Jurkat, Clone E6-1 (cell line): ENCODE measurements at regions not wholly inside any gene's neighbourhood (a gene's known extent, or its start where the extent isn't known, plus 50 kb on each side); places are given as distances from the start of the nearest gene placed in this dataset.

Experiments
- DNase-seq: peaks from one replicate; pipeline ENCODE4 v3.0.0-alpha.2; 2011; ENCODE audit warnings: low read depth, low spot score
- H3K4me3 ChIP-seq: 2 replicates; pipeline ENCODE4 v1.5.1; 2011; ENCODE audit warnings: mild to moderate bottlenecking, low read length, control low read depth, moderate library complexity

DNA sequence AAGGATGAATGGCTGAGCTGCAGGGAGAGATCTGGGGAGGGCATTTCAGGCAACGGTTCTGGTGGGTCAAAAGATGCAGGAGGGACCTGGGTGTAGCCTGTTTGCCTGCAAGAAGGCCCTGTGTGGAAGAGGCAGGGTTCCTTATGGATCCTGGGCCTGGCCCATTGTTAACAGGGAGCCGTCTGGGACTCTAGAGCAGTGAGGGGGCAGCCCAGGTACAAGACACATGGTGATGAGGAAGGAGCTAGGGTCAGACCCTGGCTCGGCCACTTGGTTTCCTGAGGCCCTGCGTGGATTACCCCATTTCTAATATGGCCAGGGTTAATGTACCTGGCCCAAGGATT is 124.9 kb downstream of the GLI2 start:
- no peak overlapping the region for H3K4me3 ChIP-seq
- no peak for DNase-seq

DNA sequence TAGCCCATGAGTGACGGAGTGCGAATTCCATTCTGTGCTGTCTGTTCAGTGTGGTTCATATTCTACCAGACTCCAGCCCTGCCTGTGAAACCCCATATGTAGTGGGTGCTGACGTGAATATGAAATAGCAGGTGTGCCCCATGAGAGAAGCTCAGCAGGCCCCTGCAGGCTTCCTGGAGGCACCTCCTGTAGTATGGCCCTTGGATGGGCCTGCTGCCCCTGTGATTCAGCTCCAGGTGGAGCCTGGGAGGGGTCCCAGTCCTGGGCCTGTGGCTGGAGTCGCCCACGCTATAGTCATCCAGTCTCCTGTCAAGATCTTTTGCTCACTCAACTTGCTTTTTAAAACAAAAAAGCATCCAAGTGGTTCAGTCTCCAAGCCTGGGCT is 125.5 kb downstream of the GLI2 start:
- H3K4me3 ChIP-seq, result no peak overlapping the region
- no peak for DNase-seq

DNA sequence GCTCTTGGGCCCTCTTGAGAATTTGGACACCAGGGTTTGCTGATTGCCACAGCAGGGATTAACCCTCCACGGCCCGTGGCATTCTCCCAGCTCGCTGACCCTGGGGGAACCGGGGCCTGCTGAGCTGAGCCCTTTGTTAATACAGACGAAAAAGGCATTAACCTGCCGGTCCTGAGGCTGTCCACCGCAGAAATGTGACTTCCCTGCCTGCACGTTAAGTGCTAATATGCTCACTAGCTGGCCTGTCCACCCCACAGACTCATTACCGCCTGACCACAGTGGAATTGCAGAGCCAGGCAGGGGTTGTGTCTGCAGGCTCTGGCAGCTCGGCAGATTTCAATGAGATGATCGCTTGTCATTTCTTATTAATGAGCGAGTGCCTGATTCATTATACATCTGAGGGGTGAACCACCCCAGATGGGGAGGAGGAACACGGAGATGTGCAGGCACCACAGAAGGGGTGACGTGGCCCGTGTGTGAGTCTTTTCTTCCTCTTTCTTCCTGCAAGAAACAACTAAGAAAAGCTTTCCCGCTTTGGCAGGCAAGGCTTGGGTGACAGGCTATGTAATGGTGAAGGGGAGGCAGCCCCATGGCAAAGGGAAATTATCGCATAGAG is 126.0 kb downstream of the GLI2 start:
- DNase-seq, result no peak
- no peak overlapping the region for H3K4me3 ChIP-seq

DNA sequence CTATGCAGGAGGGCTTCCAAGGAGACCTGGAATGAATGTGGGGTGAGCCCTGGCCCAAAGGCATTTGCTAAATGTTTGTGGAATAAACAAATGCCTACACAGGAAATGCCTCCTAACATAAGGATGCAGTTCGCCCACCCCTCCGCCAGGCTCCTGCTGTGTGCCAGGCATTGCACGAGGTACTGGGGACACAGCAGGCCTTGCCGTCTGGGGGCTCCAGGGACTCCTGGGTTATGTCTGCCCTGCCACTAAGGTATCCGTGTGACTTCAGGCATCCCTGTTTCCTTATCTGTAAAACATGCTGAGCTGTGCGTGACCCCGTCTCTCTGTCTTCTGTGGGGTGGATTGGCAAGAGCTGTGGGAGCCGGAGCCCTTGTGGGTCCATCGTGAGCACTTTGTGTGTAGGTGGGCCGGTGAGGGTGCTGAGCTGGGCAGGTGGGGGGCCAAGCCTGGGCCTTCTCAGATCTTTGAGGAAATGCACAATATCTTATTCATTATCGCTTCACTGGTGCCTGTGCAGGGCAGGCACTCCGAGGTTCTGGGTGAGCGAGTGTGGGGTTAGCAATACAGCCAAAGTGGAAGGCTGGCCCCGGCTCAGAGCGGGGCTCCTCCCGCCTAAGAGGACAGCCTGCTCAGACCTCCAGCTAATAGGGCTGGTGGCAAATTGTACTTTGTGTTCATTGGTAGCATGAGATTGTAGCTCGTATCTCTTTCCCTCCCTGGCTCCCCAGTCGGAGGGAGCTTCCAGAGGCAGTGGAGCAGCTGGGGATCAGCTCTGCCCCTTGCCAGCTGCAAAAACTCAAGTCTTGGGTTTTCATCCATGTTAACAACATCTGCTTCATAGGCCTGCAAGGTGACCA is 126.8 kb downstream of the GLI2 start:
- no peak overlapping the region for H3K4me3 ChIP-seq
- DNase-seq, result no peak

DNA sequence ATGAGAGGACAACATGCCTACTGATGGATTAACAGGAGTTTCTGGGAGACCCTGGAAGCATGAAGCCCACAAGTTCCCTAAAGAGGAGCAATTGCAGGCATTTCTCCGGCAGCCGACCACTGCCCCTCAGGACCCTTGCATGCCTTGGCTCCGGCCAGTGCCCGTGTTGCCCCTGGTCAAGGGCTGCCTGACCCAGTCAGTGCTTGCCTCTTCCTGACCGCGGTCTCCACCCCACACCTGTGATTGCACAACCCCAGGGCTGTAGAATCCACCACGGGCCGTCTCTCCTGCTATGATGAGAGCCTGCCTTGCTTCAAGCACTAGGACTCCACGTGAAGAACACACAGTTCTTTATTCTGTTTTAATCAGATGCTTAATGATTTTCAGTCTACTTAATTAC is 127.5 kb downstream of the GLI2 start:
- DNase-seq, result no peak
- H3K4me3 ChIP-seq, result no peak overlapping the region

DNA sequence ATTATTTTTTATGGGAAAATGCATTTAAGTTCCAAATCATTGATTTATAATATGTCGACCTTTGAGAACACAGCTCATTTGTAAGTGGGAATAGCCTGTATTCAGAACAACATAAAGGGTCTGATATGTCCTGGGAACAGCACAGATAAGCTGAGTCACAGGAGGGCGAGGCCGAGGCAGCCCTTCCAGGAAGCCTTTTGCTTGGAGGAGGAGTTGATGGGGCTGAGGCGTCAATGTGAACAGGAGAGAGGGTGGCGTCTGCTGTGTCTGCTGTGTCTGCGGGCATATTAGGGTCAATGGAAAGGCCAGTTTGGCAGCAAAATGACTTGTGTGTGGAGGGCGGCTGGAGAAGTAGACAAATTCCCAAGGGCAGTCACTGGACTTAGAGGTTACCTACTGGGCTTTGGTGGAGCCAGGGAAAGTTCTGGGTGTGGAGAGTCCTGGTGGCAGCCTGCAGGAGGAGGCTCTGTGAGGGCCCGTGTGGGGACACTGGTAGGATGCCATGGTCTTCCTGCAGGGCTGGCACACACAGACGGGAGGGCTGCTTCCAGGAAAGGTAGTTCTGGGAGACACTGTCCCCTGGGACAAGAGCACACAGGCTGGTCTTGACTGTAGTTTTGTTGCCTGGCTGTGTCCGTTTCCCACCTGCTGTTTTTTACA is 128.1 kb downstream of the GLI2 start:
- no peak overlapping the region for H3K4me3 ChIP-seq
- no peak for DNase-seq

DNA sequence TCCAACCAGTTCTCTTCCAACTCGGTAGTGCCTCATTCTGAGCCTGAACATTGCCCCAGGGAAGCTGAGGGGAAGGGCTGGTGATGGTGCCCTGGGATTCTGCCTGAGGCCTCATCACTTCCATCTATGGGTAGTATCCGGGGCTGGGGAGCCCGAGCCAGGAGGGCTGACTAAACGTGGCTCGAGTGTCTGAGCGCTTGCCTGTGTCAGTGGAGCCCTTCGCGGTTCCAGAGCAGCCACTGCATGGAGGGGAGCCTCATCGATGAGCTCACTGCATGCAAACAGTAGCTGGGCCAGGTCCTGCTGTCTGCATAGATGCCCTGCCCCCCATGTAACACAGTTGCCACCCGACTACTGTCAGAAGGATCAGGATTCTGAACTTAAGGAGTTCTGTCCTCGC is 129.3 kb downstream of the GLI2 start:
- no peak overlapping the region for H3K4me3 ChIP-seq
- DNase-seq, result no peak

DNA sequence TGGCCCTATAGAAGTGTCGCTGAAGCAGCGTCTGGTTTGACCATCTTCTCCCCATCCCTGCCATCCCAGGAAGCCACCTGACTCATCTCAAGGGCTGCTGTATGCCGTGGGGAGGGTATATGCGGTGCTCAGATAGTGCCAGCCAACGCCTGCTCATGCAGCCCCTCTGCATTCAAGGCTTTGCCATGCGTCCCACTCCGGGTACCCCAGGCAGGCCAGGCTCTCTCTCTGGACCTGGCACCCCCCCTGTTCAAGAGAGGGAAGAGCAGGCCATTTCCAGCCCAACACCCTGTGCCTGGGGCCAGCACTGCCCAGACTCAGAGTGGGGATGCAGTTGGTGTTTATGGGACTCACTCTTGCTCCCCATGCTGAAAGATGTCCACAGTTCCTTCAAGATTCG is 130.0 kb downstream of the GLI2 start:
- no peak for DNase-seq

DNA sequence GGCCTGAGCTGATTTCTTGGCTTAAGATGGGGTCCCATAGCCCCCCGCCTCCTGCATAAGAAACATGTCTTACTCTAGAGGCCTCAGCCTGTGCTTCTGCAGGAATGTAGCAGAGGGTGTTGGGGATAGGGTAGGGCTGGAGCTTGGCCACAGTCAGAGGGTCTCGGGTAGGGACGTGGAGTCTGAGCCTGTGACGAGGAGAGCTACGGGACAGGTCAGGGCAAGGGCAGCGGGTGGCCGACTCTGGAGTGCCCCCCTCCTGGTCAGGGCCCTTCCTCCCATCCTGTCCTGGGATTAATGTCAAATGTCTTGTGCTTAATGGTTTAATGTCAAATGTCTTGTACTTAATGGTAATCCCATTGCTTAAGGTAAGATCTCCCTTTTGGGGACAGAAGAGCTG is 130.4 kb downstream of the GLI2 start:
- no peak overlapping the region for H3K4me3 ChIP-seq
- DNase-seq, result no peak

More for the DNA sequence above, 130.0 kb downstream of the GLI2 start:
- H3K4me3 ChIP-seq, result no peak overlapping the region

DNA sequence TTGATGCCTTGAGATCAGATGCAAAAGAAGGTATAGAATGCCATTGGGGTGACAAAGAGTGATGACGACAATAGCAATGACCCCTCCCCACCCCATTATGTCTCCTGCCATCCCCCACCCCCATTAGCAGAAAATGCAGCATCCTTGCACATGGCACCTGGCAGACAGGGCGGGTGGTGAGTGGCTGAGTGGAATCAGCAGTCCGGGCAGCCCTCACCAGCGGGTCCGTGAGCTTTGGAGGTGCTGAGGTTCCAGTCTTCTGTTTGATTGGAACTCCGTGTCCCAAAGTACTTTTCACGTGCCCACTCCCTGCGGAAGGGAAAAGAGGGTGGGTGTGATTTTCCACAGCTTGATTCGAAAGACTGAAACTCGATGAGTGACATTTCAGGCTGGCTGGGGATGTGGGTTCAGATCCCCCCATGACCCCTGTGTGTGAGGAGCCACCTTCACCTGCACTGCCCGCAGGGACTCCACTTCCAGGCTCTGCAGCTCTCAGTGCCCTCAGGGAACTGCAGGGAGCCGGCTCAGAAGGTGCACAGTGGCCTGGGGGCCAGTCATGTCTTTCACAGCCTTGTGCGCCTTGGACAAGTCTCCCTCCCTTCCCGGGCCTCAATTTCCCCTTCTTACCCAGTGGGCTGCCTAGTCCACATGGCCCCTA is 130.9 kb downstream of the GLI2 start:
- H3K4me3 ChIP-seq, result no peak overlapping the region
- DNase-seq, result no peak

DNA sequence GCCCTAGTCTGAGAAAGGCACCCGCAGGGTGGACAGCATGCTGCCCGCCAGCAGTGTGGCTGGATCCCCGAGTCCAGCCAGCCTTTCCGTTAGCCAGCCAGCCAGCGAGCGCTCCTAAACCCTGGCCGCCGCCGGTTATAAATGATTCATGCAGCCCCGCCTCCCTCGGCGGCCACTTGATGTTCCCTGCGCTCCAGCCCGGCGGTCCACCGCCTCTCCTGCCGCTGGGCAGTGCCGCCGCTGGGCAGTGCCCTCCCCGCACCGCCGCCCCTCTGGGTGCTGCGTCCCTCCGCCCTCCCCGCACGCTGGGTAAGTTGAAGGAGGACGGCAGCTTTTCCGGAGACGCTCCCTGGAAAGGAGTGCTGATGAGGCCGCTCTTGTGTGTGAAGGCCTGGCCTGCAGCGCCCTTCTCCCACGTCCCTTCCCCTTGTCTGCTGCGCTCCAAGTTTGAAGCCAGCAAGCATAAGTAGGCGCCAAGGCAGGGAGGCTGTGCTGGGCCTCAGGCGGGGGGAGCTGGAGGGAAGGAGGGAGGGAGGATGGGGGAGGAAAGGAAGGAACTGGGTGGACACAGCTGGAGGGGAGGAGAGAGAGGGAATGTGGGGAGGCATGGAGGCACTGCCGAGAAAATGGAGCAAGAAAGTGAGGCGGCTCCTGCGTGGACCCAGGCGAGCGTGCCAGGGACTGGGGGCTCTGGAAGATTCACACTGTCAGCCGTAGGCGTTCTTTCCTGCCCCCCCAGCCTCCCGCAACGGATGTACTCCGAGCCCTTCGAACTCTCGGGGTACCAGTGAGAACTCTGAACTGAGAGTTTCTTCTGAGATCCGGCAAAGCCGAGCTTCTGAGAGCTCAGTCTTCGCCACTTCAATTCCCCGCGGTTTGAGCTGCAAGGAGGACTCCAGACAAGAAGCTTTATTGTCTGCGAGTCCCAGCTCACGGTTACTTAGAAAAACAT is 131.9 kb downstream of the GLI2 start:
- DNase-seq, result no peak
- H3K4me3 ChIP-seq, result no peak overlapping the region

DNA sequence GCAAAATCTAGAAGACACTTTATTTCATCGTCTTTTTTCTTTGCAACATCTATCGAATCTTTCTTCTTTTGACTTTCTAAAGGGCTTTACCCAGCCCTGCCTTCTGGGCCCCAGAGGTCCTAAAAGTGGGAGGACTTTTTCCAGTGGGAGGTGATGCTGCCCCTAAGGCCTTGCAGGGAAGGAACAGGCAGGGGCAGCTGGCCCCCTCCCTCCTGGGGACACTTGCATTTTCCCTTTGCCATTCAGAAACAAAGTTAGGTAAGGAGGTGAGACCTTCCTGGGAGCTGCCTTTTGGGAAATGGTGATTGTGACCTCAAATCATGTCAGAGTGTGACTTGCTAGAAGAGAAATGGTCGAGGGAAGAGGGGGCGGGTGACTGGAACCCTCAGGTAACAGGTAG is 132.7 kb downstream of the GLI2 start:
- DNase-seq, result no peak
- H3K4me3 ChIP-seq, result no peak overlapping the region

DNA sequence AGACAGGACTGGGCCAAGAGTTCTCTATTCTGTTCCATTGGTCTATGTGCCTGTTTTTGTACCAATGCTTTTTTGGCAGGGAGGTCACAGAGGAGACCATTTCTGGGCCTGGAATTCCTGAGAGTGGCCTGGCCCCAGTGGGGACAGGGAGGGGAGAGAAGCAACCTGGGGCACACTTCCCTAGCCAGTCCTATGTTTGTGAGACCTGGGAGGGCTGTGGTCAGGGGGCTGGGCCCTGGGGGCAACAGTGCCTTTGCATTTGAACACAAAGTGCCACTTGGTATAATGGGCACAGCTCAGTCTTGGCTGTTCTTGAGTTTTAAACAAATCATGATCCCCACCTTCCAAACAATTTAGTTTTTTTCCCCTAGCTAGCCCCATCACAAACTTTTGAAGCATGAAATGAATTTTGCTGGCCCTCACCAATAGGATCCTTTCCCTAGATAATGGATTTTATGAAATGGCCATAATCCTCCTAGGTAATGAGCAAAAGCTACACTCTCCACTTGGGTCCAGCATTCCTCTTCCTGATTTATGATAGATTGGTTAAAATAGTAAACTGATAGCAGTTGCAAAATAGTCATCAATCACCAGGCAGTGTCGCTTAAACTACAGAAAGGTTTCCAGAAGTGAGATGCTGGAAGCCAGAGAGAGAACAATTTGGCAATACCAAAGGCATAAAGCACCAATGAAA is 133.5 kb downstream of the GLI2 start:
- no peak for DNase-seq
- no peak overlapping the region for H3K4me3 ChIP-seq

DNA sequence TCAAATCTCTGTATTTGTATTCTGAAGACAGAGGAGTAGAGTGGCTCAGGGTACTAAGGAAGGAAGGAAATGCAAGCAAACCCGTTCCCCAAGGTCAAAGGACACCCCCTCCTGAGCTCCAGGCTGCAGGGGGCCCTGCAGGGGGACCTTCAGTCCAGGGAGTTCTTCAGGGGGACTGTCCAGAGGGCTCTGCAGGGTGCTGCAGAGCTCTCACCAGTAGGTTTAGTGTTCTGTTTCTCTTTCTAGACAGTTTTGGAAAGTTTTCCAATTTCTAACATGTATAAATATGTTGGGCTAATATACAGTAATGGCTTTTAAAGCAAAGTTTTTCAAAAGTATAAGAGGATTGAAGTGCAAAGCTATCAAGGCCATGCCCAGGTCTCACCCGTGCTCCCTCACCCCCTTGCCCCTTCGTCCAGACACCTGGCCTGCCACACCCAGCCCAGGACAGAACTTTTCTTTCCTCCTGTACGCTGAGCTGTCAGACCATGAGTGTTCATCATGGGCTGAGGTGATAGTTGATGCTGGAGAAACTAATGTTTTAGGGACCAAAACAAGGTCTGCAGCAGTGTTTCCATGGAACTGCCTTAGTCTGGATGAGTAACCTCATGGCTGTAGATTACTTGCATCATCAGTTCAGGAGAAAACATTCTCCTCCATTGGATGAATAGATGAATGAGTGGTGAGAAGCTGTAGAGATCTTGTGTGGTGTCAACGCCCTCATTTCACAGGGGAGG is 134.2 kb downstream of the GLI2 start:
- no peak for DNase-seq
- H3K4me3 ChIP-seq, result no peak overlapping the region

DNA sequence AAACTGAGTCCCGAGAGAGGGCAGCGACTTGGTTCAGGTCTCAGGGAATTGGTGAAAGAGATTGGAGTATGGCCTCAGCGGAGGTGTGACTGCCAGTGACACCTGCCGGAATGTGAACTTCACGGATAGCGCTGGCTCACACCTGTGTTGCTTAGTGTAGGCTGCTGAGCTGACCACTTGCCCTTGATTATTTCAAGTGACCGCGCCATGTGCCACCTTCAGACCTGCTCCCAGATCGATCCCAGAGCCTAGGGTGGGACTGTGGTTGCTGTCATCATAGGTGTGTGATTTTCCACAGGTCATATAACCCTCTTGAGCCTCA is 134.8 kb downstream of the GLI2 start:
- H3K4me3 ChIP-seq, result no peak overlapping the region
- no peak for DNase-seq

DNA sequence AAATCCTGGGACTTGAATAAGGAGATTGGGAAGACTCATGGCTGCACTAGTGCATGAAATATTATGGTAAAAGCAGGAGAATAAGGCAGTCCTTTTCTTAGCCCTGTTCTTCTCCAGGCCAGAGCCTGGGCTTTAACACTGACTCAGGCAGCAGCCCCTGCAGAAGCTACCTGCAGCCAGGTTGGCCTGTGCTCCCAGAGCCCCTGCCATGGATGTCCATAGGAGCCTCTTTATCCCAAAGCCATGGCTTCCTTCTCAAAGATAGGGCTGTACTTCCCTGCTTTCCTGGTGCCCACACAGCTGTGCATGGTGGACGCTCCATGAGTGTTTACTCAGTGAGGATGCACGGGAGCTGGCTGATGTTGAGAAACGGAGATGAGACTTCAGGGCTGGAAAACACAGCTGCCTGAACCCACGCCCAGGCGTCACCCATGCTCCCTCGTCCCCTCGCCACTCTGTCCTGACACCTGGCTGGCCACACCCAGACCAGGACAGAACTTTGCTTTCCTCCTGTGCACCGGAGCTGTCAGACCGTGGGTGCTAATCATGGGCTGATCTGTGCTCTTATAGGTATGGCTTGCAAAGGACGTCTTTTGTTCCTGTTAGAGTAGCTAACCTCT is 135.5 kb downstream of the GLI2 start:
- no peak for DNase-seq
- no peak overlapping the region for H3K4me3 ChIP-seq

DNA sequence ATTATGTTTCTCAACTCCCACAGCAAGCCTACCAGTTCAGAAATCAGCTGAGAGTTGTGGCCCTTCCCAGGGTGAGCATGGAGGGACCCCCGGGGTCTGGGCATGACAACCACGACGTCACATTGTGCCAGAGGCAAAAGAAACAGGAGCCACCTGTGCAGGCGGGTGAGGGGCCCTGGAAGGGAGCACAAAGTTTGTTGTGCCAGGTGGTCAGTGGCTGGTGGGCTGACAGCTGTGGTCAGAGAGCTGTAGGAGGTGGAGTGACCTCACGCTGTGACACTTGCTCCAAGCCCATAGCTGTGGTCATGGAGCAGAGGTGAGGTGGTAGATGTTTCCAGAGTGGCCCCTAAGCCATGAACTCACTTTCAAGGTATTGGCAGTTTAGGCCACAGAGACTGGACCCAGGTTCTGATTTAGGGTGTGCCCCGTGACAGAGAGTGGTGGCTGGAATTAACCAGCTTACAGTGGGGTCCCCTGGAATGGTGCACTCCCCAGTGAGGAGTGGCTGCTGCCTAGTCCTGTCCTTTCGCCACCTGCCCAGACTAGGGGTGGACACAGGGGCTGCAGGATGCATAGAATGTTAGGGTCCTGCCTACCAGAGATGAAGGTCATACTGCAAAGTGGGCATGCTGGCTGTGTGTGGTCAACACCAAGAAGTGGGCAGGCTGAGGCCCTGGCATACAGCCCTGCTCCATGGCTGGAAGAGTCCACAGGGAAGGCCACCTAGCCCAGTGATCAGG is 136.4 kb downstream of the GLI2 start:
- no peak for DNase-seq
- no peak overlapping the region for H3K4me3 ChIP-seq
